ENCODE measurements at regions not wholly inside any gene's neighbourhood (a gene's known extent, or its start where the extent isn't known, plus 50 kb on each side); places are given as distances from the start of the nearest gene placed in this dataset.

DNA sequence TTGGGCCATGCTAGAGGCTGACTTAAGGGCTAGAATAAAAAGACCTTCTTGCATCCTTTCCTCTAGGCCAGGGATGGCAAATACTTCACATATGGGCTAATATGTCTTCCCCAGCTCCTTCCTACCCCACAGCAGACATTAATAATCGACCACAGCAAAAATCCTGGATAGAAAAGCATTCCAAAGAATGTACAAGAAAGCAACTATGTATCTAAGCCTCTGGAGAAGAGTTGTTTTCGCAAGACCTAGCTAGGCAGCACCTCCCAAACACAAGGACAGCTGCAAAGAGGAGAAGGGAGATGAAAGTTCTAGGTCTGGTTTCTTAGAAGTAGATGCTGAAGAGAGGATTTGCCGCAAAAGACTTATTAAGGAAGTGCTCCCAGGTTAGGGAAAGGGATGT, 372.6 kb downstream of the SLC4A3 start:
- TF ChIP-seq, protein P1, sequence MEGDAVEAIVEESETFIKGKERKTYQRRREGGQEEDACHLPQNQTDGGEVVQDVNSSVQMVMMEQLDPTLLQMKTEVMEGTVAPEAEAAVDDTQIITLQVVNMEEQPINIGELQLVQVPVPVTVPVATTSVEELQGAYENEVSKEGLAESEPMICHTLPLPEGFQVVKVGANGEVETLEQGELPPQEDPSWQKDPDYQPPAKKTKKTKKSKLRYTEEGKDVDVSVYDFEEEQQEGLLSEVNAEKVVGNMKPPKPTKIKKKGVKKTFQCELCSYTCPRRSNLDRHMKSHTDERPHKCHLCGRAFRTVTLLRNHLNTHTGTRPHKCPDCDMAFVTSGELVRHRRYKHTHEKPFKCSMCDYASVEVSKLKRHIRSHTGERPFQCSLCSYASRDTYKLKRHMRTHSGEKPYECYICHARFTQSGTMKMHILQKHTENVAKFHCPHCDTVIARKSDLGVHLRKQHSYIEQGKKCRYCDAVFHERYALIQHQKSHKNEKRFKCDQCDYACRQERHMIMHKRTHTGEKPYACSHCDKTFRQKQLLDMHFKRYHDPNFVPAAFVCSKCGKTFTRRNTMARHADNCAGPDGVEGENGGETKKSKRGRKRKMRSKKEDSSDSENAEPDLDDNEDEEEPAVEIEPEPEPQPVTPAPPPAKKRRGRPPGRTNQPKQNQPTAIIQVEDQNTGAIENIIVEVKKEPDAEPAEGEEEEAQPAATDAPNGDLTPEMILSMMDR (IDR thresholded peaks at IDR 0.05; ENCODE audit: low read length) = no peak
- TF ChIP-seq EZH2 (IDR thresholded peaks at IDR 0.05; ENCODE audit: borderline replicate concordance, low read length) = no peak
- Histone ChIP-seq H2AFZ (ENCODE audit: low read length) (no peak overlapping the region), H3K9ac (ENCODE audit: low read length) (no peak overlapping the region), H3K27me3 (ENCODE audit: insufficient read depth, low read length) (no peaks in the 10 kb centered on the region), H3K79me2 (ENCODE audit: insufficient read depth, low read length) (no peaks in the 10 kb centered on the region), H3K4me1 (ENCODE audit: insufficient read depth, low read length, severe bottlenecking) (no peaks in the 10 kb centered on the region), H3K9me2 (ENCODE audit: low read depth, low read length) (no peaks in the 10 kb centered on the region), H3F3A (ENCODE audit: insufficient read depth, low read length) (no peaks in the 10 kb centered on the region), H3K36me3 (ENCODE audit: insufficient read depth, low read length) (no peaks in the 10 kb centered on the region), H4K20me1 (ENCODE audit: insufficient read depth, low read length) (no peaks in the 10 kb centered on the region), H3K9me3 (ENCODE audit: low read length) (no peaks in the 10 kb centered on the region), H3K4me3 (ENCODE audit: low read depth, low read length, poor library complexity, severe bottlenecking) (no peak overlapping the region), H3K27ac (ENCODE audit: low read depth, low read length, poor library complexity, severe bottlenecking) (no peak overlapping the region), H3K4me2 (ENCODE audit: low read length) (no peak overlapping the region)

DNA sequence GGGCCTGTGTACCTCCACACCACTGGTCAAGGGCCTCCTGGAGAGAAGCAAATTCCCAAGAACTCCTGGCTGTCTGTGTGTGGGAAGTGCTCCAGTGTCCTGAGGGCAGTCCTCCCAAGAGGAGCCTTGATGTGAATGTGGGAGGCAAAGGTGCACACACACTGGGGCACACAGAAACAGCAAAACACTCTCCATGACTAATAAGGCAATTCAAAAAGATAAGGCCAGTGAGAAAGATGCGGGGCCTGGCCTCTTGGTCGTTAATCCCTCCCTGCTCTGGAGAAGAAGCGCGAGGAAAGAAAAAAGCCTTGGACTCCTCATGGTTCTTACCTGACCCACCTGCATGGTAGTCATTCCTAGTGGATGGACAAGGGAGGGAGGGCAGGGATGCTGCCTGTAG, 373.2 kb downstream of the SLC4A3 start:
- Histone ChIP-seq H3K4me1 (ENCODE audit: insufficient read depth, low read length, severe bottlenecking) (no peaks in the 10 kb centered on the region), H3K4me2 (ENCODE audit: low read length) (no peak overlapping the region), H3K27me3 (ENCODE audit: insufficient read depth, low read length) (no peaks in the 10 kb centered on the region), H3K9me3 (ENCODE audit: low read length) (no peaks in the 10 kb centered on the region), H3K27ac (ENCODE audit: low read depth, low read length, poor library complexity, severe bottlenecking) (no peak overlapping the region), H2AFZ (ENCODE audit: low read length) (no peak overlapping the region), H3K9me2 (ENCODE audit: low read depth, low read length) (no peaks in the 10 kb centered on the region), H3K4me3 (ENCODE audit: low read depth, low read length, poor library complexity, severe bottlenecking) (no peak overlapping the region), H3K36me3 (ENCODE audit: insufficient read depth, low read length) (no peaks in the 10 kb centered on the region), H4K20me1 (ENCODE audit: insufficient read depth, low read length) (no peaks in the 10 kb centered on the region), H3F3A (ENCODE audit: insufficient read depth, low read length) (no peaks in the 10 kb centered on the region), H3K9ac (ENCODE audit: low read length) (no peak overlapping the region), H3K79me2 (ENCODE audit: insufficient read depth, low read length) (no peaks in the 10 kb centered on the region)
- no peak for TF ChIP-seq EZH2 (IDR thresholded peaks at IDR 0.05; ENCODE audit: borderline replicate concordance, low read length)
- TF ChIP-seq, protein P1 (IDR thresholded peaks at IDR 0.05; ENCODE audit: low read length) = no peak

DNA sequence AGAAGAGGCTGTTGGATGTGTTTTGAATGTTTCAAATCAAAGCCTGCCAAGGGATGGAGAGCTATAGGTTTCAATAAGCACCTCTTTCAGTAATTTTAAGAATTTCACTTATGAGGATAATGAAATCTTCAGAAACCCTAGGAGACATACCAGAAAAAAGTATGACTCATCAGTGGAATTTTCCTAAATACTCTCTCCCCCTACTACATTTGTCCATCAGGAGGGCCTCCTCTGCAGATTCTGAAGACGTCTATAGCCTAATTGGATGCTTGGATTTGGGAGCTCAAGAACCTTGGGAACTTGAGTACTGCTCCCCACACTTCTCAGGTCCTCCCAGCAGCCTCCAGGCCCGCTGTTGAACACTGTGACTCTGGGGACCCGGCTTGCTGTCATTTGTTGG, 374.3 kb downstream of the SLC4A3 start:
- Histone ChIP-seq H2AFZ (ENCODE audit: low read length) (no peak overlapping the region), H3K79me2 (ENCODE audit: insufficient read depth, low read length) (no peaks in the 10 kb centered on the region), H4K20me1 (ENCODE audit: insufficient read depth, low read length) (no peaks in the 10 kb centered on the region), H3K4me1 (ENCODE audit: insufficient read depth, low read length, severe bottlenecking) (no peaks in the 10 kb centered on the region), H3K9me3 (ENCODE audit: low read length) (no peaks in the 10 kb centered on the region), H3K27me3 (ENCODE audit: insufficient read depth, low read length) (no peaks in the 10 kb centered on the region), H3K4me2 (ENCODE audit: low read length) (no peak overlapping the region), H3K4me3 (ENCODE audit: low read depth, low read length, poor library complexity, severe bottlenecking) (no peak overlapping the region), H3K27ac (ENCODE audit: low read depth, low read length, poor library complexity, severe bottlenecking) (no peak overlapping the region), H3K36me3 (ENCODE audit: insufficient read depth, low read length) (no peaks in the 10 kb centered on the region), H3F3A (ENCODE audit: insufficient read depth, low read length) (no peaks in the 10 kb centered on the region), H3K9me2 (ENCODE audit: low read depth, low read length) (no peaks in the 10 kb centered on the region), H3K9ac (ENCODE audit: low read length) (no peak overlapping the region)
- TF ChIP-seq, protein P1 (IDR thresholded peaks at IDR 0.05; ENCODE audit: low read length) = no peak
- no peak for TF ChIP-seq EZH2 (IDR thresholded peaks at IDR 0.05; ENCODE audit: borderline replicate concordance, low read length)

Data from OCI-LY1 (cell line).